Anterior cingulate cortex (tissue), 58 donors: ENCODE measurements at regions not wholly inside any gene's neighbourhood (a gene's known extent, or its start where the extent isn't known, plus 50 kb on each side); places are given as distances from the start of the nearest gene placed in this dataset.
"Not testable (repeated sequence)": the region's sequence is repeated elsewhere in the genome, so short reads cannot be mapped to it uniquely, and the experiment has no call there.

Source experiments
- DNase-seq, 58 donors: peaks; one replicate each; lab custom pipeline; 2025; lab: John Stamatoyannopoulos, UW

- no peak for DNase-seq
These were observed 1208.5 kb upstream of the ADGRL4 start for GRCh38 chr1:80214888-80215540.

GRCh38 chr1:80212948-80213347 is 1206.4 kb upstream of the ADGRL4 start:
- no peak for DNase-seq

- no peak for DNase-seq
These were observed 1205.3 kb upstream of the ADGRL4 start for GRCh38 chr1:80211691-80212380.

- DNase-seq, result no peak
These were observed 1195.6 kb upstream of the ADGRL4 start for GRCh38 chr1:80202118-80202517.

- no peak for DNase-seq
These were observed 1187.7 kb upstream of the ADGRL4 start for GRCh38 chr1:80194221-80194620.

- DNase-seq, result no peak
These were observed 1174.9 kb upstream of the ADGRL4 start for GRCh38 chr1:80181418-80181817.

- DNase-seq, result no peak
These were observed 1165.1 kb upstream of the ADGRL4 start for GRCh38 chr1:80171631-80172030.

- DNase-seq, result peak in 9 of 58 donors; percentile 0 to 9 (median 3)
These were observed 1164.4 kb upstream of the ADGRL4 start for GRCh38 chr1:80170811-80171485.

GRCh38 chr1:80164150-80164549 is 1157.6 kb upstream of the ADGRL4 start:
- DNase-seq, result no peak

GRCh38 chr1:80163686-80164085 is 1157.2 kb upstream of the ADGRL4 start:
- no peak for DNase-seq

GRCh38 chr1:80158771-80159170 is 1152.2 kb upstream of the ADGRL4 start:
- no peak for DNase-seq

- DNase-seq, result no peak
These were observed 1151.7 kb upstream of the ADGRL4 start for GRCh38 chr1:80158266-80158665.

GRCh38 chr1:80155371-80155770 is 1148.8 kb upstream of the ADGRL4 start:
- DNase-seq, result no peak

- DNase-seq, result no peak
These were observed 1147.6 kb upstream of the ADGRL4 start for GRCh38 chr1:80154176-80154575.

- no peak for DNase-seq
These were observed 1147.2 kb upstream of the ADGRL4 start for GRCh38 chr1:80153762-80154161.

GRCh38 chr1:80143361-80143760 is 1136.8 kb upstream of the ADGRL4 start:
- no peak for DNase-seq

- not testable (repeated sequence) for DNase-seq
These were observed 1131.5 kb upstream of the ADGRL4 start for GRCh38 chr1:80137946-80138602.

GRCh38 chr1:80113168-80114038 is 1106.9 kb upstream of the ADGRL4 start:
- no peak for DNase-seq

GRCh38 chr1:80101159-80101558 is 1094.6 kb upstream of the ADGRL4 start:
- no peak for DNase-seq

GRCh38 chr1:80099713-80100112 is 1093.2 kb upstream of the ADGRL4 start:
- DNase-seq, result no peak
